GM19463 (cell line): ENCODE measurements at regions not wholly inside any gene's neighbourhood (a gene's known extent, or its start where the extent isn't known, plus 50 kb on each side); places are given as distances from the start of the nearest gene placed in this dataset.
"Not testable (repeated sequence)": the region's sequence is repeated elsewhere in the genome, so short reads cannot be mapped to it uniquely, and the experiment has no call there.

ENCODE experiments used
- ATAC-seq: cut with Tn5 transposase; IDR thresholded peaks from one replicate; pipeline ENCODE4 v1.9.1; 2021; ENCODE audit warnings: mild to moderate bottlenecking, moderate library complexity; ENCODE audit not compliant: unreplicated experiment

DNA sequence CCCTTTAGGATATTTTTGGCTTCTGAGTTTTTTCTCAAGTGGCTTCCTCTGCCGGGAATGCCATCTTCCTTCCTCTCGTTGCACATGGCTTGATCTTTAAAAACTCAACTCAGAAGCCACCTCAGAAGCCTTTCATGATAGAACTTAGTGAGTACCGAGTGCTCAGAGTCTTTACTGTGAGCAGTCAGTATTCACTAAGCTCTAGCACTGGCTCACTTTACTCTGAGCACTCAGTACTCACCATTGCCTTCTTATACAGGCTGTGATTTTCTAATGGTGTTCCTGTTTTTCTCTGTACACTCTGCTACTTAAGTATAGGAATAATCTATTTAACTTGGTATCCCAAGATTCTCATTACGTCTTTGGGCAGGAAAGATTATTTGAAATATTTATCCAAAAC is 116.2 kb downstream of the PFDN4 start:
- ATAC-seq: no peak

DNA sequence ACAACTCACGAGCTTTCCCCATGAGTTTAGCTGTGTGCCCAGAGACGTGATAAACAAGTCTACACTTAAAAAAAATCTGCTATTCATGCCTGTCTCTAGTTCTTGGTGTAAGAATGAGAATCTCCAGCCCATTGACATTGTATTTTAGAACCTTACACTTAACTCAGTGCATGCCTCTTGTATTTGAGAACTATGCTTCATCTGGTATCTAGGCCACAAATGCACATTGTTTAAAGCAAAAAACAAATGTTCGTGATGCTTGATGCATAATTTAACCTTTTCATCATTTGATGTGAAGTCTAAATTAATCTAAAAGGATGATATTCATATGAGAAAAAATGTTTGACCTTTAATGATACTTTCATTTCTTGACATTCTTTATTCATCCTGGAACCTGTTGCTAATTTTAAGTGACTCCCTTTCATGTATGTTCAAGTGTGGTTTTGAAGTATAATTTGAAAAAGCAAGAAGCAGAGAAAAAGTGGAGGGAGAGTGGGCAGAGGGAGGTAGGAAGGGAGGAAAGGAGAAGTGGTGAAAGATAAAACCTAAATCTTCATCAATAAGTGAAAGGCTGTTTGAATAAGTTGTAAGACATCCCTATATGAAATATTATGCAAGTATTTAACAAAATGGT is 116.9 kb downstream of the PFDN4 start:
- ATAC-seq: no peak

DNA sequence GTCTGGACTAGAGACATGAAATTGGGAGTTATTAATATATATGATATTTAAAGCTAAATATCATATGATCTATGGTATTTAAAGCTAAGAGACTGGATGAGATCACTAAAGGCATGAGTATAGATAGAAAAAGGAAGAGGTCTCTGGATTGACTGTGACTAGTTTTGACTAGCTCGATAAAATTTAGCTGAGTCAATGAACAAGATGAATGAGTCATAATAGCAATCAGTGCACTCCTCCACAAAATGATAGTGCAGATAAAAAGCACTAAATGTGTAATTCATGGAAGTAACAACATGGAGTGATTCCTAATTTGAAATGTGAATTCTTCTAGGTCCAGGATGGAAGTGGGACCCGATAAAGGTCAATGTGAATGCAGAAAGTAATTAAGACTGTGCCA is 127.4 kb downstream of the PFDN4 start:
- no peak for ATAC-seq

DNA sequence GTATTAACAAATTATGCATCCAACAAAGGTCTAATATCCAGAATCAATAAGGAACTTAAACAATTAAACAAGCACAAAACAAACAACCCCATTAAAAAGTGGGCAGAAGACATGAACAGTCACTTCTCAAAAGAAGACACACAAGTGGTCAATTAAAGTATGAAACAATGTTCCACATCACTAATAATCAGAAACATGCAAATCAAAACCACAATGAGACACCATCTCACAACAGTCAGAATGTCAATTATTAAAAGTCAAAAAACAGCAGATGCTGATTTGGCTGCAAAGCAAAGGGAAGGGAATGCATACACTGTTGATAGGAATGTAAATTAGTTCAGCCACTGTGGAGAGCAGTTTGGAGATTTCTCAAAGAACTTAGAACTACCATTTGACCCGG is 129.3 kb downstream of the PFDN4 start:
- ATAC-seq: no peak

DNA sequence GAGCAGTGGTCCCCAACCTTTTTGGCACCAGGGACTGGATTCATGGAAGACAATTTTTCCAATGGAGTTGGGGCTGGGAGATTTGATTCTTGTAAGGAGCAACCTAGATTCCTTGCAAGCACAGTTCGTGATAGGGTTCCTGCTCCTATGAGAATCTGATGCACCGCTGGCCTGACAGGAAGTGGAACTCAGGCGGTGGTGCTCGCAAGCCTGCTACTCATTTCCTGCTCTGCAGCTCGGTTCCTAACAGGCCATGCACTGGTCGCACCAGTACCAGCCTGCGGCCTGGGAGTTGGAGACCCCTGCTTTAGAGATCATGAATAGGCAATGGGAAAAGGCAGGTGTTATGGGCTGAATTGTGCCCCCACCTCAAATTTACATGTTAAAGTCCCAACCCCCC is 131.2 kb downstream of the PFDN4 start:
- ATAC-seq: no peak

DNA sequence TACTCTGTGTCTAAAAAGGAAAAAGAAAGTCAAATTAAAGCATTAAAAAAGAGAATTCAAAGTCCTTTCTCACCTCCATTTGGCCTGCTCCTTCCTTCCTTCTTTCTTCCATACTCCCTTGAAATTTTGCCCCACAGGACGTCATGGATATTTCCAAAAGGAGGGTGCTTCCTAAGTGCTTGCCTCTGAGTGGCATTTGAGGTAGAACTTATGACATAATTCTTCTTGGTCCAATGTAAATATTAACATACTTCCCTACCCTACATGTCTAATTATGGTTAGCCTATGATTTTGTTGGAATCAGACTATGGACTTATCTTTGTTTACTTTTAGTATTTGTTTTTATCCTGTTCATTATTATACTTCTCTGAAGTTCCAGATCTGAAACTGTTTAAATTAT is 132.3 kb downstream of the PFDN4 start:
- no peak for ATAC-seq

DNA sequence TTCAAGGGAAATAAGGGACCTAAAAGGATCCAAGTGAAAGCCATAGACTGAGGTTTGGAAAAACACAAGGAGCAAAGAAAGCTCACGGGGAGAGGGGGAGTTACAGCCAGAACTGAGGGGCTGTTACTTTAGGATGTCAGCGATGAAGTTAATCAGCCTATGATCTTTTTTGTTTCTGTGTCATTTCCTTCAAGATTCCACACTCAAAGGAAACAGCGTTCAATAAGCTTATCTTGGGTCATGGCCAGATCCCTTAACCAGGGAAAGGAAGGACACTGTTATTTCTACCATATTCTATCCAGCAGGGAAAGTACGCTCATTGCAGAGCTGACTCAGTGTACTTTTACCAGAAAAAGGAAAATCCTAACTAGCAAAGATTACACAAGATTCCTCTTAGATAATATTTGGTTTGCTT is 132.8 kb downstream of the PFDN4 start:
- no peak for ATAC-seq

DNA sequence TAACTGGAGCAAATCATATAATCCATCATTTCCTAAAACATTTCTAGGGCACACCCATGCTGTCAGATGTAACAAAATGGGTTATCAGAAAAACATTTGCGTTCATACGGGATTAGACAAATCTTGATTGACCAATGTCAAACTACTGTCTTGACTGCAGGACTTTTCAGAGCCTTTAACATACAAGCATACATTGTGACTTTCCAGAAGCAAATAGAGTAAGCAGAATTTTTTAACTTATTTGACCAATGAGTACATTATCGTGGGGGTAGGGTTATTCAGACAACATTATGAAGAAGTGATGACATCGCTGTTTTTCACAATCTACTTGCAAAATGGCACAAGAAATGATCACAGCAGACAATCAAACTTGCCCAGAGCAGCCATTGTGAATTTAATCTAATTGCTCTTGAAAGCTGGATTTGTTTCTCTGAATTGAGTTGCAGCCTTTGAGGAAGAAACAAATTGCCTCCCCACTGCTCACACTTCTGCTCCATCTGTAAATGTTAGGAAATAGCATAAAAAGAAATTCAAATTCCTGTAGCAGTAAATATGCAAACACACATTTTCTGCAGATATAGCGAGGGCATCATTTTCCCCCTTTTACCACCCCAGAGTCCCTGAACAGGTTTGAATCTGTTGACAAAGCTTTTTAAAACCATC is 133.0 kb upstream of the DOK5 start:
- ATAC-seq: no peak

DNA sequence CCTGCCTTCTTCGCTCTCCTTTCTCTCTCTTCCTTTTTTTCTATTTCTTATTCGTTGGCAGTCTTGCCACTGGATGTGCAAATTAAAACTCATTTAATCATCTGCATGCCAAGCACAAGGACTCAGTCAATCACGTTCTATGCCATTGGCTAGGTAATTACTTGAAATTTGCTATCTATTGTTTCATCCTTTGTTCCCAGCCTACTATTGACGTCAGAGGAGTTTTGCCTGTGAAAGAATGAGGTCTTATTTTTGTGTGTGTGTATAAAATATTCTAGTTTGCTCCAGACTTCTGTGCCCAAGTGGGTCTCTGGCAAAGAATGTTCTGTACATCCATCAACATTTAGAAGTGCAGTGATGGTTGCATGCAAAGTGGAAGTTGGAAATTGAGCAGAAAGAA is 132.3 kb upstream of the DOK5 start:
- ATAC-seq: no peak

DNA sequence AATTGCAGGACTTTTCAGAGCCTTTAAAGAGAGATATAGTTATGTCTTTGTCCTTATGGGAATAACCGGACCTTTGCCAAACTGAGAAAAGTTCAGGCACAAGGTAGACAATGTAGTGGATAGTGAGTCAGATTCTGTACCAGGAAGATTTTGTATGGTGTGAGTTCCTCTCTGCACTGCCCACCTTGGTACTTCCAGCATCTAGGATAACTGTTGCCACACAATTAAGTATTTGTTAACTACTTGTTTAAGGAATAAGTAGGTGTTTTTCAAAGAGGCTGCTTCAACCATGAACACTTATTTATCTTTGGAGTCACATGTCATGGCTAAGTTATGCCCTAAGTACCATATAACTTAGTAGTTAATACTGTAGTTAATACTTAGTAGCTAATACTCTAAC is 131.8 kb upstream of the DOK5 start:
- no peak for ATAC-seq

DNA sequence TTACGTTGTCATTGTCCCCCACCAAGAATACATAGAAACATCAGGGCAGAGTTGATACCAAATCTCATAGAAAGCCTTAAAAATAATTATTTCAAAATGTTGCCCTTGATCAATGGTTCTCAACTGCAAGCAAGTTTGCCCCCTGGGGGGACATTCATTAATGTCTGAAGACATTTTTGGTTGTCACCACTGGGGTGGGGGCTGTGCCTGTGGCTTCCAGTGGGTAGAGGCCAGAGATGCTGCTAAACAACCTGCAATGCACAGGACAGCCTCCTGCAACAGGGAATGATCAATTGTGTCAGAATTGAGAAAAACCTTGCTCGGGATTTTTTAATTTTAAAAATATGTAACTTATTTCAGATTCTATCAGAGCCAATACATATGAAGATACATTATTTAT is 130.6 kb upstream of the DOK5 start:
- ATAC-seq: no peak

DNA sequence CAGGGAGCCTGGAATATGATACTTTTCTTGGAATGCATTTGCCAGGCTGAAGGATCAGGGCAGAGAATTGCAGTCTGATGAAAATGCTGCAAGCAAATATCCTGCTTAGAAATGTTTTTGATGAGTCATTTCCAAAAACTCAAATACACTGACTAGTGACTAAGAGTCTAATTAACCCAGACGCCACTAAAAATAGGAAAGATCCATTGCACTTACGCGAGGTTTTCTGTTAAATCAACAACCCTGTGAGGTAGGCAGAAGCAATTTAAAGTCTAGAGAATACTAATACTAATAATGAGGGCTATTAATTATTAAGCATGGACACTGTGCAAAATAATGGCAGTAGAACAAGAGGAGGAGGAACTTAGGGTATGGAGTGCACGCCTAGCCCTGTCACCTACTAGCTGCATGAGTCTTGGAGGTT is 130.1 kb upstream of the DOK5 start:
- peak; percentile 88 for ATAC-seq

DNA sequence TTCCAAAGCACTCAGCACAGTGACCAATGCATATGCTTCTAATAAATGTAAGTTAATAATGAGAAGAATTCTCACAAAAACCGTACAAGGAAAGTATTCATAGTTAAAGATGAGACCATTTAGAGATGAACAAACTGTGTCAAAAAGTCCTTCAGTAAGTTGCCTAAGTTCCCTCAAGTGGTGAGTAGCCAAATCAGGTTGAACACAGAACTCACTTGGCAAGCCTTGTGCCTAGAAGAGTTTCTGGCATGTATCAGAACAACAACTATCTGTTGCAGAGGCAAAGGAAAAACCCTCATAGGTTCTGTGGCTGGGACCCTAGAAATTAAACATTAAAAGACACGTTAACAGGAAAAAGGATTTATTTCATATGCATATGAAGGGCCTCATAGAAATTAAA is 129.6 kb upstream of the DOK5 start:
- no peak for ATAC-seq

DNA sequence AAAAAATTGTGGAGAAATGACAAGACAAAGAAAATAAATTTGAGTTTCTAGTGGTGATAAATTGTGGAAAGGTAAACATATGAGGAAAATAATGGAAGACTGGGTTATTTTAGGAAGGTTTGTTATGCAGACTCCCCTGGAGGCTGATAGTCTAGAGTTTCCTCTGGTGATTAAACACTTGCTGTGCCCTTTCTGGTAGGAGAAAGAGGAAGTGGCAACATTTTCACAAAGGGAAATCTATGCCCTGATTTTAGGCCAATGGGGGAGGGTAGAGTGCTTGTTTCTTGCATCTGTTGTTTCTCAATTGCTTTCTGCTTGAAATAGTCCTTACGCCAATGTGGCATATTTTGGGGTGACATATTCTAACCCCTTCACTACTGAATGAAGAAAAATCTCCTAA is 129.1 kb upstream of the DOK5 start:
- no peak for ATAC-seq

DNA sequence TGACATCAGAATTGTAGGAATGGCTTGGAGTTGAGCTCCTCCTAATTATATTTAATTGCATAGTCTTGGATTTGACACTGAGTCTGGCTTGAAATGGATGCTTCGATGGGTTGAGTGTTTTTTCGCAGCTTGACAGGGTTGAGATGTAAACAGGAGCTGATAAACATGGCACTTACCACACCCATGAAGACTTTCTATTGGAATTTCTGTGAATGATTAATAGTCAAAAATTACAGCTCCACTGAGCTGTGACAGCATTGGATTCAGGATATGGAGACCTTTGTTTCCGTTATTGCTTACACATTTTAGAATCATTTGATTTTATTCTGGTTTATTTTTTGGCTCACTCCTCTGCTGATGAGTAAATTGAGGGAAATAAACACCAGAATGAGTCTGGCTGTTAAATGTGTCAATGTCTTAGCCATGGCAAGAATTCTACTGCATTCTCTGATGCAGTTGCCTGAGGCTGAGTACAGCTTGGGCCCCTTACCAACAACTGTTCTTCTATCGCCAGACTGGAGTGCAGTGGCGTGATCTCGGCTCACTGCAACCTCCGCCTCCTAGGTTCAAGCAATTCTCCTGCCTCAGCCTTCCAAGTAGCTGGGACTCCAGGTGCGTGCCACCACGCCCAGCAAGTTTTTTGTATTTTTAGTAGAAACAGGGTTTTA is 128.1 kb upstream of the DOK5 start:
- no peak for ATAC-seq

DNA sequence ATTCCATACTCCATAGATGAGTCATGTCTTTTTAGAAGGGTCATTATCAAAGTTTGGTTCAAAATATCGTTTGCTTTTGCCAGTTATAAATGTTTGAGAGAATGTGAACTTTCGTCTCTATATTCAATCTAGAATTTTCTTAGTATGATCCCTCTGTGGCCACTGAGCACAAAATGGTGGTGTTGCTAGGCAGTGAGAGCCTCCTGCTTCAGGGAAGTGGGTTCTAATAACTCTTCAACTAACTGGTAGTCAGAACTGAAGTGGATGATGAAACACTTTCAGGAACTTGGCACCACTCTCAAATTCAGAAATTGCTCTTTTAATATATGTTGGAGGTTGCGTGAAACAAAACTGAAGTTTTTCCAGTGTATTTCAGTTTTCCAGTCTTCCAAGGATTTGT is 125.0 kb upstream of the DOK5 start:
- no peak for ATAC-seq

DNA sequence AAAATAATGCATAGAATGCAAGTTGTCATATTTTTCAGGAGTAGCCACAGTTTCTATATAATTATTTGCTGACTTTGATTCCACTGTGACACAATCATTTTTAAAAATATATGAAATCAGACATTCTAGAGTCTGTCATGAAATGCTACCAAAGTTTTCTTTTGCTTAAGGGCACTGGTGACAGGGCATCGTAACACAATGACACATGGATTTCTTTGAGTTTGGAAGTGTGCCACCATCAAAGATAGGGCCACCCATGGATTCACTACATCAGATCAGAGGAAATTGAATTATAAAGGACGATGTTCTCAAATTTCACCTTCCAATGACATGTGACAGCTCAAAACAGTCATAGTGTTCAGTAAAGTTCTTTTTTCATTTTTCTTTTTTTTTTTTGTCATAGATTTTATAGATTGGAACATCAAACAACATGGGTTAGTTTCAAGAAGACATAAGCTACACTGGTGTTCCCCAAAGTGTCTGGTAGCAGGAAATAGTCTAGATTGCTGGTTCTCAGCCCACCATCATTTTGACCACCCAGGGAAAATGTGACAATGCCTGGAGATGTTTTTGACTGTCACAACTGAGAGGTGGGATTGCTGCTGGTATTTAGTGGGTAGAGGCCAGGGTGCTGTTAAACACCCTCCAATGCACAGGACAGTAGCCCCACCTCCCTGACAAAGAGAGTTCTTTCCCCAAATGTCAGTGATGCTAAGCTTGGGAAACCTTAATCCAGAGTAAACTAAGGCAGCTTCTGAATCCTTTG is 123.8 kb upstream of the DOK5 start:
- ATAC-seq: no peak

DNA sequence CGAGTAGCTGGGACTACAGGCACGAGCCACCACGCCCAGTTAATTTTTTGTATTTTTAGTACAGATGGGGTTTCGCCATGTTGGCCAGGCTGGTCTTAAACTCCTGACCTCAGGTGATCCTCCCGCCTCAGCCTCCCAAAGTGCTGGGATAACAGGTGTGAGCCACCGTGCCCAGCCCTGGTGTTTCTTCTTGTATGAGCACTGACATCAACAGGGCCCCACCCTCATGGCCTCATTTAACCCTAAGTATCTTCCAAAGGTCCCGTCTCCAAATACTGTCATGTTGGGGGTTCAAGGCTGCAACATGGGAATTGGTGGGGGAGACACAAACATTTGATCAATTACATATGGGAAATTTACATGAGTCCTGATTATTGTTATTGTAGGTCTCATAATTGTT is 122.9 kb upstream of the DOK5 start:
- ATAC-seq: not testable (repeated sequence)

DNA sequence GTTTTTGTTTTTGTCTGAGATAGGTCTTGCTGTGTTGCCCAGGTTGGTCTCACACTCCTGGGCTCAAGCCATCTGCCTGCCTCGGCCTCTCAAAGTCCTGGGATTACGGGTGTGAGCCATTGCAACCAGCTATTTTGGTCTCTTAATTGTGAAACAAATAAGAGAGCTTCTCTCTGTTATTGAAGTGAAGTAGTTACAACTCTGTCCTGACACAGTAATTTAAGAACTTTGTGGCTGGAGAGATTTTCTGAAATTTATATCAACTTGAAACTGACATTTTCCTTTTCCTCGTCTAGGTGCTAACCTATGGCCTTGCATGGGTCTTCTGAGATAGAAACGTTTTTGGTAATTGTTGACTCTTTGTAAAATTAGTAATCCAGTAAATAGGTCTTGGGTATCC is 122.1 kb upstream of the DOK5 start:
- ATAC-seq: no peak

DNA sequence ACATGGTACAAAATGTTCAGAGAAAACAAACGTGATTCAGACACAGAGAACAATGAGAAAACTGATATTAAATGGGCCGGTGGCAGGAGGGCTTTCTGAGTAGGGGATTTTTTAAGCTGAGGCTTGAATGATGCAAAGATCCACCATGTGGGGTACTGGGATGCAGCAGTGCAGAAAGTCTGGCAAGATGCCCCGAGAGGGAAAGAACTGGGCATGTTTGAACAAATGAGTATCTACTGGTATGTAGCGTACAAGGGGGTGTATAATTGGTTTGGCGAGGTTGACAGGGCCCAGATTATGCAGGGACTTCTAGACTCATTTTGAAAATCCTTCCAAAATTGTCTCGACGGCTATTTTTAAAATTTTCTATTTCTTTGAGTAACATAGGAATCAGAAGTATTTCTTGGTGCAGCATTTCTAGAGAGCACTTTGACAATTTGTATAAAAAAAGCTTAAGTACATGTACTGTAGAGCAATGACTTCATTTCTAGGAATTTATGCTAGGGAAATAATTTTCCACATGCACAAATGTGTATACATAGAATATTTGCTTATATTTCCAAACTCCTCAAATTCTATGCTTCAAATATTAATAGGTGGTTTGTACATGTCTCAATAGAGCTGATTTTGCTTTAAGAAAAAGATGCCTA is 119.6 kb upstream of the DOK5 start:
- ATAC-seq: no peak

DNA sequence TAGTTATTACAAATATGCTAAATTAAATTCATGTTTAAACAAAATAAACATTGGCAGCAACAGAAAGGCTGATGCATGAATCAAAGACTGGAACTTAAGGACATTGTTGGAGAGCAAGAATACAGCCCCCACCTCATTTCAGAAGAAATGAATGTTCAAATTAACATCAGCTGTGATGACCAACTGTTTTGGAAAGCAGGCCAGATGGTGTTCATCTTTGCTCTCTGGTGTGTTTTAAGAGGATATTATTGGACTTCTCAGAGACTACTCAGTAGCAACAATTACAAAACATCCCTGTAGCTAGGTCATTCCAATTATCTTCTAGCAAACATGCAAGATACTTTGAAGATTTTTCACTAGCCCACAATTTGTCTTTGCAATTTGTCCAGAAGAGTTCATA is 118.6 kb upstream of the DOK5 start:
- ATAC-seq: no peak
